Aorta (tissue), 5 donors: ENCODE measurements at regions not wholly inside any gene's neighbourhood (a gene's known extent, or its start where the extent isn't known, plus 50 kb on each side); places are given as distances from the start of the nearest gene placed in this dataset.

ENCODE experiments used
- ATAC-seq: fragments of 200-7000 bp; cut with Tn5 transposase; one replicate; pipeline ENCODE4 v1.9.1; 2022; ENCODE audit warnings: moderate library complexity; ENCODE audit not compliant: low FRiP score
- DNase-seq, 2 donors: peaks; one replicate each; pipeline ENCODE4 v3.0.0-alpha.2; 2020
- H3K27ac ChIP-seq, 2 donors: one replicate each; pipeline ENCODE4 v1.5.1; 2013; ENCODE audit warnings: low read length in 2 of 2, mild to moderate bottlenecking in 2 of 2, moderate library complexity in 2 of 2, control low read depth in 1 of 2, inconsistent platforms in 1 of 2, low read depth in 1 of 2
- H3K27me3 ChIP-seq, 2 donors: one replicate each; pipeline ENCODE4 v1.6.1; 2013; ENCODE audit warnings: control low read depth in 1 of 2, low read length in 1 of 2, mild to moderate bottlenecking in 1 of 2, moderate library complexity in 1 of 2; ENCODE audit not compliant: insufficient read depth in 2 of 2, control insufficient read depth in 1 of 2
- H3K36me3 ChIP-seq, 2 donors: one replicate each; pipeline ENCODE4 v1.6.1; 2013; ENCODE audit warnings: control low read depth in 1 of 2, low read length in 1 of 2, mild to moderate bottlenecking in 1 of 2; ENCODE audit not compliant: insufficient read depth in 2 of 2, control insufficient read depth in 1 of 2
- H3K4me1 ChIP-seq, 2 donors: one replicate each; pipeline ENCODE4 v1.6.1; 2013; ENCODE audit warnings: low read length in 2 of 2, control low read depth in 1 of 2, mild to moderate bottlenecking in 1 of 2, moderate library complexity in 1 of 2; ENCODE audit not compliant: insufficient read depth in 2 of 2, control insufficient read depth in 1 of 2
- H3K4me3 ChIP-seq, 2 donors: one replicate each; pipeline ENCODE4 v1.5.1; 2013; ENCODE audit warnings: low read length in 2 of 2, control low read depth in 1 of 2, mild to moderate bottlenecking in 1 of 2
- H3K9me3 ChIP-seq: one replicate; pipeline ENCODE4 v1.6.1; 2013; ENCODE audit warnings: mild to moderate bottlenecking, low read length; ENCODE audit not compliant: control insufficient read depth
- WGBS, 2 donors: extraction: QIAGEN DNeasy Blood & Tissue Kit; methylation state at CpG; one replicate each; pipeline ENCODE4 v1.1.7; 2013; 5-methylcytosine and 5-hydroxymethylcytosine counted together
- intact Hi-C, 2 donors: fragments of 100-400 bp; cut with DNase I; formaldehyde crosslinking; loops; one replicate each; pipeline versions ENCODE4 v1.14.2 to v1.15.0; 2022
- donor health status: healthy with polysubstance abuse.
- donor health status: Bipolar disorder and iron deficiency.
- donor health status: DM: no; HTN: no; CAD: no.
- donor health status: DM: no; HTN: no; CAD: no.
- donor health status: DM: yes; HTN: yes; CAD: no.

GRCh38 chr10:29050081-29050480, 238.8 kb upstream of the LYZL1 start:
- Histone ChIP-seq H3K27me3 (no peaks in the 10 kb centered on the region), H3K4me3 (no peak overlapping the region), H3K9me3 (no peaks in the 10 kb centered on the region), H3K36me3 (no peaks in the 10 kb centered on the region), H3K4me1 (no peaks in the 10 kb centered on the region), H3K27ac (no peak overlapping the region)
- WGBS, 2 donors = 92 to 97% methylated on average over 3 of the region's 3 CpGs
- intact Hi-C loops = no loop called here
- ATAC-seq (no peak), DNase-seq (no peak)

GRCh38 chr10:29055101-29055500, 233.8 kb upstream of the LYZL1 start:
- no peaks in the 10 kb centered on the region for H3K4me1 ChIP-seq
- no peak overlapping the region for H3K27ac ChIP-seq
- H3K27me3 ChIP-seq = no peaks in the 10 kb centered on the region
- H3K36me3 ChIP-seq = no peaks in the 10 kb centered on the region
- no peak for DNase-seq
- intact Hi-C loops = no loop called here
- no peak overlapping the region for H3K4me3 ChIP-seq
- no peaks in the 10 kb centered on the region for H3K9me3 ChIP-seq
- no peak for ATAC-seq
- 82 to 84% methylated on average over 2 of the region's 2 CpGs for WGBS, 2 donors

DNA sequence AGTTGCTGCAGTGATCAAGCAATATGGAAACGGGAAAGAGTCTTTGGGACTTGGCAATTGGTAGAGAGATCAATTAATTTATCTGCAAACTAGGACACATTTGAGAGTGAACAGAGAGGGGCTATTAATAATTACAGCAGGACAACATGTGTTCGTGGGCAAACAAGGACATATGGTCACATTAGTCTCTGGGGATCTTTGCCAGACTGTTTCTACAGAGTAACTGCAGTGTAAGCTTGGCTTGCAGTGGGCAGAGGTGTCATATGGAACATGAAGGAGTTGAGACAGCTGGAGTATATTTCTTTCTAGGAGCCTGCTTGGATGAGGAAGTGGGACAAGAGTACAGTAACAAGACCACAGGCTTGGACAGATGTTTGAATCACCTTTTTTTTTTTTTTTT, 232.1 kb upstream of the LYZL1 start:
- DNase-seq (no peak), ATAC-seq (no peak)
- H3K4me1 ChIP-seq = no peaks in the 10 kb centered on the region
- H3K9me3 ChIP-seq = no peaks in the 10 kb centered on the region
- no peaks in the 10 kb centered on the region for H3K36me3 ChIP-seq
- no peak overlapping the region for H3K4me3 ChIP-seq
- intact Hi-C loops = no loop called here
- 84 to 93% methylated on average over 2 of the region's 2 CpGs for WGBS, 2 donors
- no peaks in the 10 kb centered on the region for H3K27me3 ChIP-seq
- H3K27ac ChIP-seq = no peak overlapping the region

- no peaks in the 10 kb centered on the region for H3K36me3 ChIP-seq
- DNase-seq = no peak
- ATAC-seq = no peak
- H3K27ac ChIP-seq = no peak overlapping the region
- H3K4me3 ChIP-seq = no peak overlapping the region
- intact Hi-C loops = no loop called here
- H3K27me3 ChIP-seq = no peaks in the 10 kb centered on the region
- no peaks in the 10 kb centered on the region for H3K4me1 ChIP-seq
- H3K9me3 ChIP-seq = no peaks in the 10 kb centered on the region
- WGBS, 2 donors = 8 to 12% methylated on average over 4 of the region's 4 CpGs
Observed at GRCh38 chr10:29057822-29058331, 231.0 kb upstream of the LYZL1 start.

DNA sequence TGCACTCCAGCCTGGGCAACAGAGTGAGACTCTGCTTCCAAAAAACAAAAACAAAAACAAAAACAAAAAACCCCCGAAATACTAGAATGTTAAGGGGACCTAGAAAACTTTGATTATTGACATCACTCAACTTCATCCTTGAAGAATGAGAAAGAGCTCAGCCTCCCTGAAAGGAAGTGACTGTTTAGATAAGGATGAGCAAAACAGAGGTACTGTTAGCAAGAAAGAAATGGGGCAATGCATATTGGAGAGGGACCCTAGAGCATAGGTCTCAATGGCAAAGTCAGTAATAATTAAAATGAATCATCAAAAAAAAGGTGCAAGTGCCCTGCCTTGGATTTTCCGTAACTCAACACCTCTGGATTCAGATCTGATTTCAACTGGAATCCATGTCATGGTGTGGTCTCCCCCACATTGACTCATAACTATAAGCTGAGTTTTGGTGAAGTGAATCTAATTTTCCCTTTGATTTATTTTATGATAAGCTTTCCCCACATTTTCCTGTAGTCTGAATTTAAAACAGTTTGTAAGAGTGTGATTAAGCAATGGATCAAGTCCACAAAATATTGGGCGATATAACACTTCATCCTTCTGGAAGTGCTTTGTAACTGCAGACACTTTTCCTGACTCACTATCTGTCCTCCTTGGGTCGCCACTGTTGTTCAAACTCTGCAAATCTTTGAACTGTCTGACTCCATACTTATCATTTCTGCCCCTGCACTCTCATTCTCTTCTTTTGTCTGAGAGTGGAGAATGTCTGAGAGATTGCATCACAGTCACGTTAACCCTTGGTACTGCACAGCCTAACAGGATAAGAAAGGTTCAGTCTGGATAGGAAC, 224.8 kb upstream of the LYZL1 start:
- no peak for ATAC-seq
- Histone ChIP-seq H3K4me3 (no peak overlapping the region), H3K4me1 (no peaks in the 10 kb centered on the region), H3K27me3 (no peaks in the 10 kb centered on the region), H3K9me3 (no peaks in the 10 kb centered on the region), H3K27ac (no peak overlapping the region), H3K36me3 (no peaks in the 10 kb centered on the region)
- intact Hi-C loops = no loop called here
- DNase-seq = no peak
- WGBS, 2 donors = 81 to 84% methylated on average over 5 of the region's 5 CpGs

- H3K27me3 ChIP-seq = no peaks in the 10 kb centered on the region
- intact Hi-C loops = no loop called here
- H3K36me3 ChIP-seq = no peaks in the 10 kb centered on the region
- no peak overlapping the region for H3K27ac ChIP-seq
- no peak overlapping the region for H3K4me3 ChIP-seq
- DNase-seq = no peak
- ATAC-seq = no peak
- 83 to 93% methylated on average over 2 of the region's 2 CpGs for WGBS, 2 donors
- no peaks in the 10 kb centered on the region for H3K4me1 ChIP-seq
- no peaks in the 10 kb centered on the region for H3K9me3 ChIP-seq
Observed at GRCh38 chr10:29064680-29065079, 224.2 kb upstream of the LYZL1 start.

GRCh38 chr10:29067161-29067560, 221.7 kb upstream of the LYZL1 start:
- Histone ChIP-seq H3K9me3 (no peaks in the 10 kb centered on the region), H3K4me3 (no peak overlapping the region), H3K4me1 (no peaks in the 10 kb centered on the region), H3K36me3 (no peaks in the 10 kb centered on the region), H3K27me3 (peaks cover 0 to 2% of the 10 kb centered on the region in 2 donors), H3K27ac (no peak overlapping the region)
- DNase-seq (no peak), ATAC-seq (no peak)
- intact Hi-C loops = no loop called here
- WGBS, 2 donors = 44 to 79% methylated on average over 3 of the region's 3 CpGs

GRCh38 chr10:29067628-29068027, 221.2 kb upstream of the LYZL1 start:
- Histone ChIP-seq H3K4me3 (no peak overlapping the region), H3K9me3 (no peaks in the 10 kb centered on the region), H3K27ac (no peak overlapping the region), H3K27me3 (peaks cover 0 to 2% of the 10 kb centered on the region in 2 donors), H3K36me3 (no peaks in the 10 kb centered on the region), H3K4me1 (no peaks in the 10 kb centered on the region)
- no peak for ATAC-seq
- intact Hi-C loops = no loop called here
- no peak for DNase-seq
- WGBS, 2 donors = 81 to 98% methylated on average over 3 of the region's 3 CpGs

DNA sequence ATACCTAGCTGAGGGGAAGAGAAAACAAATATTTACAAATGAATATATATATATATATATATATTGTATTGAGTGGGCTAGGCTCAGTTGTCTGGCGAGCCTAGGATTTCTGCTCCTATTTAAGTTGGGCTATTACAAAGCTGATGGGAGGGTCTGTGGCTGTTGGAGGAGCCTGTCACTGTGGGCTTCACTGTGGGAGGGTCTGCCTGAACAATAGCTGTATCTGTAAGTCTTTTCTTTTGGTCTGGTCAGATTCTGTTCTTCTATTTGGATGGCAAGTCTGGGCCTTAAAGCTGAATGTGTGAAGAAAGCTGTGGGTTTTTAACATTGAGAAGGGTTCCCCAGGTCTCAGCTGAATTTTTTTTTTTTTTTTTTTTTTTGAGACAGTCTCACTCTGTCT, 220.6 kb upstream of the LYZL1 start:
- H3K27ac ChIP-seq = no peak overlapping the region

More for the DNA sequence above, 220.6 kb upstream of the LYZL1 start:
- Histone ChIP-seq H3K27me3 (peaks cover 0 to 2% of the 10 kb centered on the region in 2 donors), H3K4me1 (no peaks in the 10 kb centered on the region), H3K9me3 (no peaks in the 10 kb centered on the region), H3K36me3 (no peaks in the 10 kb centered on the region), H3K4me3 (no peak overlapping the region)
- 96 to 100% methylated on average over 1 of the region's 1 CpG for WGBS, 2 donors
- intact Hi-C loops = no loop called here
- DNase-seq (no peak), ATAC-seq (no peak)
